H9 (cell line): ENCODE measurements at regions not wholly inside any gene's neighbourhood (a gene's known extent, or its start where the extent isn't known, plus 50 kb on each side); places are given as distances from the start of the nearest gene placed in this dataset.

Source experiments
- DNase-seq: peaks from one replicate; pipeline ENCODE4 v3.0.0-alpha.2; 2017
- H2AFZ ChIP-seq: one replicate; pipeline ENCODE4 v1.6.1; 2013; ENCODE audit warnings: mild to moderate bottlenecking, low read length, control low read depth, moderate library complexity
- H2AK5ac ChIP-seq: 2 replicates; pipeline ENCODE4 v1.6.1; 2013; ENCODE audit warnings: low read length, control low read depth, mixed read lengths; ENCODE audit not compliant: insufficient read length
- H2BK120ac ChIP-seq: one replicate; pipeline ENCODE4 v1.6.1; 2013; ENCODE audit warnings: low read depth, mild to moderate bottlenecking, low read length, control low read depth, inconsistent platforms; ENCODE audit not compliant: poor library complexity, severe bottlenecking
- H2BK12ac ChIP-seq: 2 replicates; pipeline ENCODE4 v1.6.1; 2013; ENCODE audit warnings: low read length, control low read depth, mixed read lengths, low read depth; ENCODE audit not compliant: insufficient read length
- H2BK15ac ChIP-seq: 2 replicates; pipeline ENCODE4 v1.6.1; 2013; ENCODE audit warnings: low read depth, low read length, control low read depth
- H2BK20ac ChIP-seq: one replicate; pipeline ENCODE4 v1.6.1; 2013; ENCODE audit warnings: low read depth, mild to moderate bottlenecking, low read length, control low read depth, inconsistent platforms; ENCODE audit not compliant: poor library complexity, severe bottlenecking
- H2BK5ac ChIP-seq: 2 replicates; pipeline ENCODE4 v1.6.1; 2013; ENCODE audit warnings: low read length, control low read depth, mixed read lengths; ENCODE audit not compliant: insufficient read length
- H3K14ac ChIP-seq: 2 replicates; pipeline ENCODE4 v1.6.1; 2013; ENCODE audit warnings: low read length, control low read depth; ENCODE audit not compliant: insufficient read depth
- H3K18ac ChIP-seq: 2 replicates; pipeline ENCODE4 v1.6.1; 2013; ENCODE audit warnings: low read depth, mild to moderate bottlenecking, mixed read lengths, low read length, control low read depth; ENCODE audit not compliant: insufficient read length
- H3K23ac ChIP-seq: 2 replicates; pipeline ENCODE4 v1.6.1; 2013; ENCODE audit warnings: low read length, control low read depth, mixed read lengths, low read depth; ENCODE audit not compliant: insufficient read length
- H3K23me2 ChIP-seq: 2 replicates; pipeline ENCODE4 v1.6.1; 2013; ENCODE audit warnings: low read depth, mild to moderate bottlenecking, mixed read lengths, low read length, control low read depth; ENCODE audit not compliant: insufficient read length, poor library complexity, severe bottlenecking
- H3K27ac ChIP-seq: 2 replicates; pipeline ENCODE4 v1.5.1; 2013; ENCODE audit warnings: low read length, control low read depth, mixed read lengths, low read depth; ENCODE audit not compliant: insufficient read length
- H3K27me3 ChIP-seq: 2 replicates; pipeline ENCODE4 v1.6.1; 2013; ENCODE audit warnings: low read length, control low read depth, inconsistent platforms; ENCODE audit not compliant: insufficient read depth
- H3K4ac ChIP-seq: 2 replicates; pipeline ENCODE4 v1.6.1; 2013; ENCODE audit warnings: low read depth, mild to moderate bottlenecking, control low read depth, inconsistent platforms, low read length, moderate library complexity
- H3K4me1 ChIP-seq: 2 replicates; pipeline ENCODE4 v1.6.1; 2013; ENCODE audit warnings: low read length, control low read depth, inconsistent platforms; ENCODE audit not compliant: insufficient read depth
- H3K4me2 ChIP-seq: 2 replicates; pipeline ENCODE4 v1.6.1; 2013; ENCODE audit warnings: low read length, control low read depth, mixed read lengths; ENCODE audit not compliant: insufficient read length, insufficient read depth
- H3K56ac ChIP-seq: 2 replicates; pipeline ENCODE4 v1.6.1; 2013; ENCODE audit warnings: low read depth, mild to moderate bottlenecking, mixed read lengths, low read length, control low read depth; ENCODE audit not compliant: insufficient read length
- H3K79me1 ChIP-seq: 2 replicates; pipeline ENCODE4 v1.6.1; 2013; ENCODE audit warnings: low read depth, mild to moderate bottlenecking, moderate library complexity, low read length, control low read depth, inconsistent platforms; ENCODE audit not compliant: insufficient read depth, poor library complexity, severe bottlenecking
- H3K79me2 ChIP-seq: 2 replicates; pipeline ENCODE4 v1.6.1; 2013; ENCODE audit warnings: low read length, control low read depth, inconsistent platforms; ENCODE audit not compliant: insufficient read depth
- H3K9ac ChIP-seq: 2 replicates; pipeline ENCODE4 v1.6.1; 2013; ENCODE audit warnings: low read length, control low read depth, mixed read lengths; ENCODE audit not compliant: insufficient read length; ENCODE audit errors: extremely low read depth
- H3K9me3 ChIP-seq: one replicate; pipeline ENCODE4 v1.6.1; 2013; ENCODE audit warnings: low read depth, low read length, inconsistent platforms; ENCODE audit not compliant: control insufficient read depth
- H3T11ph ChIP-seq: one replicate; pipeline ENCODE4 v1.6.1; 2013; ENCODE audit warnings: mild to moderate bottlenecking, low read length, control low read depth, inconsistent platforms
- H4K20me1 ChIP-seq: one replicate; pipeline ENCODE4 v1.6.1; 2013; ENCODE audit not compliant: control insufficient read depth, insufficient read length, insufficient read depth
- H4K5ac ChIP-seq: 2 replicates; pipeline ENCODE4 v1.6.1; 2013; ENCODE audit warnings: low read depth, mild to moderate bottlenecking, mixed read lengths, low read length, control low read depth; ENCODE audit not compliant: insufficient read length
- H4K8ac ChIP-seq: replicated peaks from 2 replicates; pipeline ENCODE4 v1.6.1; 2013; ENCODE audit warnings: low read length, control low read depth, mixed read lengths, low read depth; ENCODE audit not compliant: insufficient read length
- H4K91ac ChIP-seq: 2 replicates; pipeline ENCODE4 v1.6.1; 2013; ENCODE audit warnings: low read depth, mild to moderate bottlenecking, moderate library complexity, mixed read lengths, low read length, control low read depth; ENCODE audit not compliant: insufficient read length
- H3K27ac Mint-ChIP-seq, 3 experiments: 2 replicates in 2 of 3; 3 replicates in 1 of 3; pipeline ENCODE4 v1.8.0; 2020 to 2021; ENCODE audit warnings: mixed read lengths in 3 of 3, mild to moderate bottlenecking in 1 of 3, moderate library complexity in 1 of 3
- H3K27me3 Mint-ChIP-seq: 2 replicates; pipeline ENCODE4 v1.8.0; 2021; ENCODE audit warnings: low read depth, mild to moderate bottlenecking, moderate library complexity, mixed read lengths
- H3K36me3 Mint-ChIP-seq, 3 experiments: 2 replicates in 2 of 3; 3 replicates in 1 of 3; pipeline ENCODE4 v1.8.0; 2020 to 2021; ENCODE audit warnings: low read depth in 3 of 3, mixed read lengths in 3 of 3; ENCODE audit not compliant: insufficient read depth in 1 of 3
- H3K4me1 Mint-ChIP-seq, 2 experiments: 2 replicates each; pipeline ENCODE4 v1.8.0; 2020; ENCODE audit warnings: mixed read lengths in 2 of 2
- H3K4me3 Mint-ChIP-seq, 2 experiments: 2 replicates in 1 of 2; 3 replicates in 1 of 2; pipeline ENCODE4 v1.8.0; 2020 to 2021; ENCODE audit warnings: mild to moderate bottlenecking in 2 of 2, mixed read lengths in 2 of 2, moderate library complexity in 1 of 2
- H3K9me3 Mint-ChIP-seq, 2 experiments: 2 replicates in 1 of 2; 3 replicates in 1 of 2; pipeline ENCODE4 v1.8.0; 2020; ENCODE audit warnings: mild to moderate bottlenecking in 2 of 2, mixed read lengths in 2 of 2, moderate library complexity in 1 of 2
- WGBS: extraction: QIAGEN DNeasy Blood & Tissue Kit; methylation state at CpG from one replicate; pipeline ENCODE4 v1.1.7; 2013; ENCODE audit warnings: missing lambda C conversion rate, low lambda C conversion rate, mixed read lengths; ENCODE audit not compliant: insufficient read length; ENCODE audit errors: extremely low coverage; 5-methylcytosine and 5-hydroxymethylcytosine counted together
- TF ChIP-seq, protein P1 (sequence below): fragments of 200-600 bp; sonication (generic); conservative IDR thresholded peaks from 3 replicates; pipeline ENCODE4 v1.8.0; 2021; ENCODE audit warnings: antibody characterized with exemption, mild to moderate bottlenecking

- Mint-ChIP-seq H3K4me1 (peaks cover 17% of the 10 kb centered on the region in 2 experiments), H3K9me3 (no peaks in the 10 kb centered on the region; a peak in 1 of 5 replicates), H3K4me3 (no peak overlapping the region), H3K27ac (no peak overlapping the region), H3K36me3 (no peaks in the 10 kb centered on the region), H3K27me3 (no peaks in the 10 kb centered on the region)
- H2BK120ac ChIP-seq, result no peak overlapping the region
- no peak overlapping the region for H2AK5ac ChIP-seq
- H3K56ac ChIP-seq, result no peak overlapping the region
- H3K9me3 ChIP-seq, result no peaks in the 10 kb centered on the region
- H4K91ac ChIP-seq, result no peak overlapping the region
- H2AFZ ChIP-seq, result no peak overlapping the region
- H3K14ac ChIP-seq, result no peak overlapping the region
- no peaks in the 10 kb centered on the region for H3K79me1 ChIP-seq
- no peak overlapping the region for H3K27ac ChIP-seq
- peak overlapping the region; percentile 90 for H2BK5ac ChIP-seq
- no peak overlapping the region for H2BK15ac ChIP-seq
- H2BK20ac ChIP-seq, result no peak overlapping the region
- no peak overlapping the region for H3K9ac ChIP-seq
- H3K23me2 ChIP-seq, result no peaks in the 10 kb centered on the region
- peak overlapping the region; percentile 95 for H3K23ac ChIP-seq
- H4K20me1 ChIP-seq, result no peaks in the 10 kb centered on the region
- no peaks in the 10 kb centered on the region for H3K79me2 ChIP-seq
- H4K5ac ChIP-seq, result no peak overlapping the region
- no peak overlapping the region for H3K4ac ChIP-seq
- H3K27me3 ChIP-seq, result no peaks in the 10 kb centered on the region
- no peak overlapping the region for H3K4me2 ChIP-seq
- no peak overlapping the region for H2BK12ac ChIP-seq
- WGBS, result no CpG with 5 or more reads among the region's 2 CpGs
- H3K18ac ChIP-seq, result no peak overlapping the region
- TF ChIP-seq, protein P1, sequence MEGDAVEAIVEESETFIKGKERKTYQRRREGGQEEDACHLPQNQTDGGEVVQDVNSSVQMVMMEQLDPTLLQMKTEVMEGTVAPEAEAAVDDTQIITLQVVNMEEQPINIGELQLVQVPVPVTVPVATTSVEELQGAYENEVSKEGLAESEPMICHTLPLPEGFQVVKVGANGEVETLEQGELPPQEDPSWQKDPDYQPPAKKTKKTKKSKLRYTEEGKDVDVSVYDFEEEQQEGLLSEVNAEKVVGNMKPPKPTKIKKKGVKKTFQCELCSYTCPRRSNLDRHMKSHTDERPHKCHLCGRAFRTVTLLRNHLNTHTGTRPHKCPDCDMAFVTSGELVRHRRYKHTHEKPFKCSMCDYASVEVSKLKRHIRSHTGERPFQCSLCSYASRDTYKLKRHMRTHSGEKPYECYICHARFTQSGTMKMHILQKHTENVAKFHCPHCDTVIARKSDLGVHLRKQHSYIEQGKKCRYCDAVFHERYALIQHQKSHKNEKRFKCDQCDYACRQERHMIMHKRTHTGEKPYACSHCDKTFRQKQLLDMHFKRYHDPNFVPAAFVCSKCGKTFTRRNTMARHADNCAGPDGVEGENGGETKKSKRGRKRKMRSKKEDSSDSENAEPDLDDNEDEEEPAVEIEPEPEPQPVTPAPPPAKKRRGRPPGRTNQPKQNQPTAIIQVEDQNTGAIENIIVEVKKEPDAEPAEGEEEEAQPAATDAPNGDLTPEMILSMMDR, result no peak
- no peak overlapping the region for H4K8ac ChIP-seq
- DNase-seq, result no peak
- H3T11ph ChIP-seq, result no peak overlapping the region
- H3K4me1 ChIP-seq, result no peaks in the 10 kb centered on the region
Measured at GRCh38 chr12:24546661-24547060, 402.2 kb downstream of the BCAT1 start.
